Activated CD8-positive, alpha-beta memory T cell treated with anti-CD3 and anti-CD28 coated beads, Interleukin-2, amount 10 ng/mL, durations not matched to agents 7 days and 5 days (primary cell): ENCODE measurements at regions not wholly inside any gene's neighbourhood (a gene's known extent, or its start where the extent isn't known, plus 50 kb on each side); places are given as distances from the start of the nearest gene placed in this dataset.

ENCODE experiments used
- ATAC-seq: fragments of 150-1000 bp; cut with Tn5 transposase; one replicate; pipeline ENCODE4 v1.10.0; 2021; ENCODE audit warnings: moderate library complexity
- CTCF ChIA-PET: fragments of 350-600 bp; sonication (Branson Sonifier 250); formaldehyde crosslinking; loops from one replicate; lab custom pipeline; 2021; ENCODE audit warnings: antibody characterized with exemption; lab: Charles Lee
- DNase-seq: peaks from one replicate; pipeline ENCODE4 v3.0.0-alpha.2; 2020
- H3K27ac Mint-ChIP-seq: one replicate; pipeline ENCODE4 v1.8.0; 2021; ENCODE audit warnings: mild to moderate bottlenecking, mixed read lengths
- H3K27me3 Mint-ChIP-seq: one replicate; pipeline ENCODE4 v1.8.0; 2021; ENCODE audit warnings: mixed read lengths
- H3K36me3 Mint-ChIP-seq: one replicate; pipeline ENCODE4 v1.8.0; 2021; ENCODE audit warnings: mild to moderate bottlenecking, mixed read lengths
- H3K4me1 Mint-ChIP-seq: one replicate; pipeline ENCODE4 v1.8.0; 2021; ENCODE audit warnings: mixed read lengths
- H3K4me3 Mint-ChIP-seq: one replicate; pipeline ENCODE4 v1.8.0; 2021; ENCODE audit warnings: mild to moderate bottlenecking, moderate library complexity, mixed read lengths
- H3K9me3 Mint-ChIP-seq: one replicate; pipeline ENCODE4 v1.8.0; 2022; ENCODE audit warnings: low read depth, mixed read lengths

- no peaks in the 10 kb centered on the region for H3K36me3 Mint-ChIP-seq
- no peaks in the 10 kb centered on the region for H3K9me3 Mint-ChIP-seq
- H3K4me1 Mint-ChIP-seq, result no peaks in the 10 kb centered on the region
- no peak for ATAC-seq
- no peak overlapping the region for H3K27ac Mint-ChIP-seq
- no peak for DNase-seq
- H3K27me3 Mint-ChIP-seq, result no peaks in the 10 kb centered on the region
- CTCF ChIA-PET, result no interaction called here
- no peak overlapping the region for H3K4me3 Mint-ChIP-seq
Measured at GRCh38 chr11:116177521-116178210, 595.1 kb downstream of the BUD13 start.

- DNase-seq (no peak), ATAC-seq (no peak)
- no peaks in the 10 kb centered on the region for H3K9me3 Mint-ChIP-seq
- no peaks in the 10 kb centered on the region for H3K36me3 Mint-ChIP-seq
- no peaks in the 10 kb centered on the region for H3K27me3 Mint-ChIP-seq
- no peaks in the 10 kb centered on the region for H3K4me1 Mint-ChIP-seq
- H3K27ac Mint-ChIP-seq, result no peak overlapping the region
- no peak overlapping the region for H3K4me3 Mint-ChIP-seq
- CTCF ChIA-PET, result no interaction called here
Measured at GRCh38 chr11:116176484-116177005, 596.2 kb downstream of the BUD13 start.

- CTCF ChIA-PET, result no interaction called here
- DNase-seq, result no peak
- Mint-ChIP-seq H3K27ac (no peak overlapping the region), H3K9me3 (no peaks in the 10 kb centered on the region), H3K4me1 (no peaks in the 10 kb centered on the region), H3K36me3 (no peaks in the 10 kb centered on the region), H3K27me3 (no peaks in the 10 kb centered on the region), H3K4me3 (no peak overlapping the region)
- ATAC-seq, result no peak
Measured at GRCh38 chr11:116175707-116176106, 597.1 kb downstream of the BUD13 start.

- CTCF ChIA-PET, result no interaction called here
- H3K9me3 Mint-ChIP-seq, result no peaks in the 10 kb centered on the region
- H3K4me3 Mint-ChIP-seq, result no peak overlapping the region
- DNase-seq (no peak), ATAC-seq (no peak)
- H3K4me1 Mint-ChIP-seq, result no peaks in the 10 kb centered on the region
- no peak overlapping the region for H3K27ac Mint-ChIP-seq
- no peaks in the 10 kb centered on the region for H3K36me3 Mint-ChIP-seq
- H3K27me3 Mint-ChIP-seq, result no peaks in the 10 kb centered on the region
Measured at GRCh38 chr11:116173941-116174911, 598.6 kb downstream of the BUD13 start.

DNA sequence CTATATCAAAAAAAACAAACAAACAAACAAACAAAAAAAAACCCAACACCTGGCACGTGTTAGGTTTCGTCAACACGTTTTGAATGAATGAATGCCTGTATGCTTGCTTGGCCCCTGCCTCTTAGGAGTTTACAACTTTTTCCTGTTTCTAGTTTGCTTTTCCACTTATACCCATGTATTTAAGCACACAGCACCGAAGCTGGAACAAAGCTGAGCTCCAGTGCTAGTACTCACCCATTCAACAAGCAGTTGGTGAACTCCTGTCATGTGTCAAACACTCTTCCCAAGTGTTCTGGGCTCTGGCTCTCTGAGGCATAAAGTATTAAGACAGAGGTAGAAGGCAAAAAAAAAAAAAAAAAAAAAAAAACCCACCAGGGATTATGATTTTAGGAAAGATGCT lies 599.3 kb downstream of the BUD13 start:
- Mint-ChIP-seq H3K9me3 (no peaks in the 10 kb centered on the region), H3K27ac (no peak overlapping the region), H3K4me3 (no peak overlapping the region), H3K27me3 (no peaks in the 10 kb centered on the region), H3K36me3 (no peaks in the 10 kb centered on the region), H3K4me1 (no peaks in the 10 kb centered on the region)
- CTCF ChIA-PET, result no interaction called here
- ATAC-seq, result no peak
- no peak for DNase-seq

DNA sequence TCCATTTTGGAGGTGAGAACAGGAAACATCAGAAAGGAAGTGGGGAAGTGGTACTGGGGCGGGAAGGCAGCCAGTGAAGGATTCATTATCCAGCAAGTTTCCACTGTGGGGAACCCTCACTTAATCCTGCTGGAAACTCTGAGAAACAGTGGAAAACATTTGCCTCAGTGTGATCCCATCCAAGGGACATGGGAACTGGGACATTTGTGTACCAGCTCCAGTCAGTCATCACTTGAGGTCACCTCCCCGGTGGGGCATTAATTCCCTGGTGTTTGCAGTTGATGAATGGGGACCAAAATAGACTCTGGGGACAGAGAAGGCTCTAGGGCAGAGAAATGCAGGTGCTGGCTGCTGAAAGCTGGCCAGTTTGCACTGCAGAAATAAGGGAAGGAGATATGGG lies 599.9 kb downstream of the BUD13 start:
- H3K9me3 Mint-ChIP-seq, result no peaks in the 10 kb centered on the region
- no peaks in the 10 kb centered on the region for H3K36me3 Mint-ChIP-seq
- H3K27ac Mint-ChIP-seq, result no peak overlapping the region
- DNase-seq, result no peak
- H3K4me1 Mint-ChIP-seq, result no peaks in the 10 kb centered on the region
- H3K4me3 Mint-ChIP-seq, result no peak overlapping the region
- CTCF ChIA-PET, result no interaction called here
- no peaks in the 10 kb centered on the region for H3K27me3 Mint-ChIP-seq
- no peak for ATAC-seq

DNA sequence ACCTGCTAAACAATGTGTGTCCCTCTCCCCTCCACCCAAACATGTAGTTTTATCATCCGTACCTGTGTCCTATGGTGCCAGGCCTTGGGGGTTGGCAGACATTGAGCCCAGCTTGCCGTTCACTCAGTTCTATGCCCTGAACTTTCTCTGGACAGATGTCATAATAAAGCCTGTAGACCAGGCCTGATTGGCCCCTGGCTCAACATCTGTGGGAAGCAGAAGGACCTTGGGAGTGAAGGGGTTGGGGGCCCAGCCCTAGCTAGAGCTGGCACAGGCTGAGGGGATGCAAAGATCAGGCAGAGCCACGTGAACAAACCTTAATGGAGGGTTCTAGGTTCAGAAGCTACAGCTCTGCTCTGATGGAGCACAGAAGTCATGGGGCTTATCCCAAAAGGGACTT lies 600.6 kb downstream of the BUD13 start:
- Mint-ChIP-seq H3K36me3 (no peaks in the 10 kb centered on the region), H3K9me3 (no peaks in the 10 kb centered on the region), H3K27me3 (no peaks in the 10 kb centered on the region), H3K4me1 (no peaks in the 10 kb centered on the region), H3K4me3 (no peak overlapping the region), H3K27ac (no peak overlapping the region)
- DNase-seq (no peak), ATAC-seq (no peak)
- CTCF ChIA-PET, result no interaction called here

DNA sequence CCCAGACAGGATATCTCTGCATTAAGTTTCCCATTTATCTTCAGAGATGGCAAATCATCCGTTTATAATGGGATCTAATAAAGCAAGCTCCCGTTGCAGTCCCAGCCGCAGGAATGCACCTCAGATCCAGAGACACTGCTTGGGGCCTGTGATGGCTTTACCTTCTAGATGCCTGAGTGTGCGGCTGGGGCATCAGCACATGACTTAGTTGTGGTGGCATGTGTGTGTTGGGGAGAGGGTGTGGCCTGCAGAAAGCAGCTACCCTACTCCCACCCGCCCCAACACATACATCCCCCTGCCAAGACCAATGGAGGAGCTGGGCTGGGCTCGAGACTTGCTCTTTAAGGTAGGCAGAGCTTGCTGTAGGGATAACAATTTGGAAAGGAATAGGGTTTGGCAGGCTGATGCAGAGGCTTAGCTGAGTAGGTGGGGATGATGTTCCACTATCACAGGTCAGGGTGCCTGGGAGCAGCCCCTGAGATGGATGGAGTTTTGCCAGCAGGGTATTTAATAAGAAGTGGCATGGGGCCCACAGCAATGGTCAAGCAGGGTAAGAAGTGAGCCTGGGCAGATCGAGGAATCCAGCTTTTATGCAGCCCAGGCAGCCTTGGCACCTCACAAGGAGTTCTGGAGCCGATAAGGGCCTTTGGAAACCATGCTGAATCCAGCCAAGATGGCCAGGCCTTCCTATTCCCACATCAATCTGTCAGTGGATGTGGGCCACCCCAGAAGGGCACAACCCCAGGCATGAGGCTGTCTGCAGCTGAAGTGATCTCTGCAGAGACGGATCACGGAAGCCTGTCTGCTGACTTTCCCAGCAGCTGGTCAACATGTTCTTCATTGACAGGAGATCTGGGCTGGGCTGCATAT lies 601.3 kb downstream of the BUD13 start:
- Mint-ChIP-seq H3K4me3 (no peak overlapping the region), H3K4me1 (no peaks in the 10 kb centered on the region)
- CTCF ChIA-PET, result interaction anchor here (1.2 kb wide), 1 partner anchor 10 kb away, joined by 4 read pairs; no protein-coding TSS in a partner anchor

DNA sequence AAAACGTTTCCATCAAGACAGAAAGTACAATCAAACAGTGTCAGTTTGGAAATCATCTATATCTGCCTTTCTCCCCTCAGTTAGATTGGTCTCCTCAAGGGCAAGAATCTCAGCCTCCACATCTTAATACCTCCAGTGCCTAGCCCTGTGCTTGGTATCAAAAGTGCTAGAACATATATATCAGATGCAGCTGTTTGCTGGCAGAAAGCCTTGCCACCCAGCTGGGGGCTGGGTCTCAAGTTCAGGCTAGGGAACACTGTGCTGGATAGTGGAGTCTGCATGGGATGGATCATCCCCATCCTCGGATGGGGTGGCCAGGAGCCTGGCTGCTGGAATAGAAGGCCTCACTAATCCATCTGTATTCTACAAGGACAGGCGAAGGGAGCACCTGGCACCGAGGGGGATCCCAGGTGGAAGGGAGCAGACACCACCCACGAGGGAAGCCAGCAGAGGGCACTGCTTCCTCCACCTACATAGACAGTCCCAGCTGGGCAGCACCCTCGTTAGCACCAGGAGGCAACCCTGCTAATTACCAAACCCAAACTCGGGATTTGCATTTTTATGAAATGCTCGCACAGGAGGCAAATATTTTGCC lies 602.2 kb downstream of the BUD13 start:
- no peaks in the 10 kb centered on the region for H3K9me3 Mint-ChIP-seq

More for the DNA sequence above, 601.3 kb downstream of the BUD13 start:
- no peak for ATAC-seq
- H3K9me3 Mint-ChIP-seq, result no peaks in the 10 kb centered on the region
- H3K36me3 Mint-ChIP-seq, result no peaks in the 10 kb centered on the region
- no peak overlapping the region for H3K27ac Mint-ChIP-seq
- H3K27me3 Mint-ChIP-seq, result no peaks in the 10 kb centered on the region
- no peak for DNase-seq

GRCh38 chr11:116169776-116170175 lies 603.0 kb downstream of the BUD13 start:
- no peaks in the 10 kb centered on the region for H3K9me3 Mint-ChIP-seq
- no peak overlapping the region for H3K27ac Mint-ChIP-seq
- CTCF ChIA-PET, result no interaction called here

More for the DNA sequence above, 602.2 kb downstream of the BUD13 start:
- Mint-ChIP-seq H3K4me3 (no peak overlapping the region), H3K27me3 (no peaks in the 10 kb centered on the region), H3K4me1 (no peaks in the 10 kb centered on the region), H3K36me3 (no peaks in the 10 kb centered on the region), H3K27ac (no peak overlapping the region)
- DNase-seq (no peak), ATAC-seq (no peak)
- CTCF ChIA-PET, result interaction anchor here (1.2 kb wide), 1 partner anchor 11 kb away, joined by 4 read pairs; no protein-coding TSS in a partner anchor

GRCh38 chr11:116168459-116168787 lies 604.4 kb downstream of the BUD13 start:
- Mint-ChIP-seq H3K27me3 (no peaks in the 10 kb centered on the region), H3K36me3 (no peaks in the 10 kb centered on the region), H3K27ac (no peak overlapping the region), H3K4me1 (no peaks in the 10 kb centered on the region), H3K4me3 (no peak overlapping the region), H3K9me3 (no peaks in the 10 kb centered on the region)
- DNase-seq (no peak), ATAC-seq (no peak)
- CTCF ChIA-PET, result no interaction called here

More at GRCh38 chr11:116169776-116170175, 603.0 kb downstream of the BUD13 start:
- no peaks in the 10 kb centered on the region for H3K27me3 Mint-ChIP-seq
- H3K36me3 Mint-ChIP-seq, result no peaks in the 10 kb centered on the region
- DNase-seq (no peak), ATAC-seq (no peak)
- no peak overlapping the region for H3K4me3 Mint-ChIP-seq
- no peaks in the 10 kb centered on the region for H3K4me1 Mint-ChIP-seq

- H3K27me3 Mint-ChIP-seq, result no peaks in the 10 kb centered on the region
- CTCF ChIA-PET, result no interaction called here
- H3K9me3 Mint-ChIP-seq, result no peaks in the 10 kb centered on the region
- H3K4me3 Mint-ChIP-seq, result no peak overlapping the region
- no peaks in the 10 kb centered on the region for H3K4me1 Mint-ChIP-seq
- ATAC-seq (no peak), DNase-seq (no peak)
- H3K36me3 Mint-ChIP-seq, result no peaks in the 10 kb centered on the region
- H3K27ac Mint-ChIP-seq, result no peak overlapping the region
Measured at GRCh38 chr11:116167706-116168458, 604.9 kb downstream of the BUD13 start.
